ENCODE measurements at regions not wholly inside any gene's neighbourhood (a gene's known extent, or its start where the extent isn't known, plus 50 kb on each side); places are given as distances from the start of the nearest gene placed in this dataset.

- TF ChIP-seq RAD21 (IDR thresholded peaks at IDR 0.05; ENCODE audit: low read length), result no peak
- no peak for TF ChIP-seq CTCF (conservative IDR thresholded peaks at IDR 0.05; ENCODE audit: low read depth, low read length)
- no peak for TF ChIP-seq CHD1 (IDR thresholded peaks at IDR 0.05; ENCODE audit: low read depth, low read length)
- TF ChIP-seq FOS (IDR thresholded peaks at IDR 0.05; ENCODE audit: low read depth, low read length), result no peak
- no peak for TF ChIP-seq POLR2A (IDR thresholded peaks at IDR 0.05; ENCODE audit: low read depth, low read length)
These were observed 88.2 kb upstream of the IMMP2L start for GRCh38 chr7:111650456-111650999.

Data from IMR-90 (cell line).